Esophagus (tissue), 2 donors: ENCODE measurements at regions not wholly inside any gene's neighbourhood (a gene's known extent, or its start where the extent isn't known, plus 50 kb on each side); places are given as distances from the start of the nearest gene placed in this dataset.

Source experiments
- H3K27ac ChIP-seq, 2 donors: one replicate each; pipeline ENCODE4 v1.5.1; 2013; ENCODE audit warnings: low read depth in 2 of 2, mild to moderate bottlenecking in 2 of 2, inconsistent platforms in 1 of 2, low read length in 1 of 2, moderate library complexity in 1 of 2
- H3K27me3 ChIP-seq, 2 donors: one replicate each; pipeline ENCODE4 v1.6.1; 2013; ENCODE audit warnings: low read length in 2 of 2, control low read depth in 1 of 2, mild to moderate bottlenecking in 1 of 2; ENCODE audit not compliant: insufficient read depth in 2 of 2, control insufficient read depth in 1 of 2
- H3K36me3 ChIP-seq, 2 donors: one replicate each; pipeline ENCODE4 v1.6.1; 2013; ENCODE audit warnings: low read length in 1 of 2; ENCODE audit not compliant: control insufficient read depth in 2 of 2, insufficient read depth in 2 of 2
- H3K4me1 ChIP-seq, 2 donors: one replicate each; pipeline ENCODE4 v1.6.1; 2013; ENCODE audit warnings: low read length in 1 of 2; ENCODE audit not compliant: control insufficient read depth in 2 of 2, insufficient read depth in 2 of 2
- H3K4me3 ChIP-seq, 2 donors: one replicate each; pipeline ENCODE4 v1.5.1; 2013; ENCODE audit warnings: low read length in 2 of 2, mild to moderate bottlenecking in 2 of 2, low read depth in 1 of 2, moderate library complexity in 1 of 2
- H3K9me3 ChIP-seq, 2 donors: one replicate each; pipeline ENCODE4 v1.6.1; 2013; ENCODE audit warnings: mild to moderate bottlenecking in 2 of 2, low read depth in 1 of 2, low read length in 1 of 2, moderate library complexity in 1 of 2; ENCODE audit not compliant: control insufficient read depth in 2 of 2, insufficient read depth in 1 of 2
- whole genome bisulfite sequencing, 2 donors: extraction: QIAGEN DNeasy Blood & Tissue Kit; methylation state at CpG; one replicate each; pipeline ENCODE4 v1.1.7; 2013; 5-methylcytosine and 5-hydroxymethylcytosine counted together
- donor health status: healthy with polysubstance abuse.
- donor health status: Bipolar disorder and iron deficiency.

DNA sequence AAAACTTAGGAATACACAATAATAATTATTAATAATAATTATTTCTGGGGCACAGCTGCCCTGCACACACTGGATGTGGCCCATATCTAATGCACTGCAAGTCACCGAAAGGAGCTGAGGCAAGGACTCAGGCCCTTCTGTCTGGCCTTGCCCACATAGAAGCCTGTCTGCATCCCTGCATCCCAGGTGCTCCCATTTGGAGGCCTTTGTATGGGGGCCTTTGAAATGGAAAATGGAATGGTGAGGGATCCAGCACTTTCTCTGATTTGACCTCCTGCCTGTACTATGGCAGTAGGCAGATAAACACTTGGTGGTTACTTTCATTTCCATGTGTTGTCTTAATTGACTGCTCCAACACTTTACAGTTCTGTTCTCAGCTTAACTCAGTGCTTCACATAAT, 75.7 kb upstream of the PTCHD4 start:
- Histone ChIP-seq H3K27ac (no peak overlapping the region), H3K4me1 (no peaks in the 10 kb centered on the region), H3K9me3 (no peaks in the 10 kb centered on the region), H3K27me3 (no peaks in the 10 kb centered on the region), H3K36me3 (no peaks in the 10 kb centered on the region), H3K4me3 (no peak overlapping the region)
- WGBS, 2 donors: 94 to 96% methylated on average over 1 of the region's 1 CpG

DNA sequence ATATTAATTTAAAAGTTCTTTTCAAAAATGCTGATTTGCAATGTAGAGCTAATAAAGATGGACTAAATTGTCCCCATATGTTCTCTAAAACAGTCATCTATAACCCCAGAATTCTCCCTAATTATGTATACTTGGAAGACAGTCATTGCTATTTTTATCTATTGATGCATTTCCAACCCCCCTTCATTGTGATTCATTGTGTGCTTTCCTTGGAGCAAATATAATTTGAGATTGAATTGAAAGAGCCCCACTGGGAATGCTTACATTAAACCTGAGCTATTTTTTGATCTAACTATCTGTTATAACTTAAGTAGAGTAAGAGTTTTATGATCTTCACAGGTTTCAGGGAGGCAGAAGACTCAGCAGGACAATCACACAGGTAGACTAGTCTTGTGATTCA, 73.7 kb upstream of the PTCHD4 start:
- Histone ChIP-seq H3K4me3 (no peak overlapping the region), H3K4me1 (no peaks in the 10 kb centered on the region), H3K9me3 (no peaks in the 10 kb centered on the region), H3K27ac (no peak overlapping the region), H3K27me3 (no peaks in the 10 kb centered on the region), H3K36me3 (no peaks in the 10 kb centered on the region)

DNA sequence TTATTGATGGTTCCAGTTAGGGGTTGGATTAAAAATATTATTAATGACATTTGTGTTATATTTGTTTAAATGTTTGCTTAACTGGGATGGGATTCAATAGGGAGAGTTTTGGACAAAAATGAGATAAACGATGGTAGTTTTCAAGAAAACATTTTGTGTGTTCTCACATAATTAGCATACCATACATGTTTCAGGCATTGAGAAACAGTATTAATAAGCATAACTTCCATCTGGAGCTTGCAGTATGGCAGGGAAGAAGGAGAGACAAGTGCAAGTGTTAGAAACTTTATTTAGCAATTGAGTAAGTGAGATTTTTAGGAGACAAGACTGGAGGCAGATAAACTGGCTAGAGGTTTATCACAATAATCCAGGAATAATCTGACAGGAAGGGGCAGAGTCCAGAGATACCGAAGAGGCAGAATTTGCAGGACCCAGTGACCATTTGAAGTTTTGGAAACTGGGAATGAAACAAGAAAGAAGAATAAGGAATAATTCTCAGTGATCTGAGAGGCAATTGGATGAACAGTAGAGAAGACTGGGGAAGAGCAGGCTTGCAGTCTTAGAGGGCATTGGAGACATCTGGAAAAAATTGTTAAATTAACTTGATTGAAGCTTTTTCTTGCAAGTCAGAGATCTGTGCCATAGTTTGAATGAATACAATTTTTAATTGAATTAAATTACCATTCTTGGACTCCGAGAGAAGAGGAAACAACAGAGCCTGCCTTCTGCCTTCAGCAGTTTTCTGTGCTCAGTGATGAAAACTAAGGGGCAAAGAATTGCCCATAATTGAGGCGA, 73.0 kb upstream of the PTCHD4 start:
- Histone ChIP-seq H3K36me3 (no peaks in the 10 kb centered on the region), H3K9me3 (no peaks in the 10 kb centered on the region), H3K4me1 (no peaks in the 10 kb centered on the region), H3K4me3 (no peak overlapping the region), H3K27ac (no peak overlapping the region), H3K27me3 (no peaks in the 10 kb centered on the region)
- 69% methylated on average over 4 of the region's 4 CpGs for WGBS, 2 donors

DNA sequence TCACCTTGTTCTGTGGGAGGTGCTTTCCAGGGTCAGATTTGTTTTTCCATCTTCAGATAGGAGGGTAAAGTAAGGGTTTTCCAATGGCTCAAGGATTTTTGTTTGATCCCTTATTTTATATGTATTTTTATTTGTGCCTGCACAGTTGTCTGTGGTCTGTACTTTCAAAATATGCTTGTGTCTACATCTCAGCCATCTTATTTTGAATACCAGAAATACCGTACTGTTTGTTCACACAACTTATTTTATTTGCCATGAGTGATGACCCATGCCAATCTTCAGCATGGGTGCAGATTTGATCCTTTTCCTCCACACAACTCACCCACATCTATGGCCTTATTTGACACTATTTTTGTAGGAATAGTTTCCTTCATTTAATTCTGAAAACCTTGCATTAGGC, 72.2 kb upstream of the PTCHD4 start:
- 71 to 93% methylated on average over 1 of the region's 1 CpG for WGBS, 2 donors
- Histone ChIP-seq H3K27me3 (no peaks in the 10 kb centered on the region), H3K4me3 (no peak overlapping the region), H3K27ac (no peak overlapping the region), H3K4me1 (no peaks in the 10 kb centered on the region), H3K9me3 (no peaks in the 10 kb centered on the region), H3K36me3 (no peaks in the 10 kb centered on the region)

DNA sequence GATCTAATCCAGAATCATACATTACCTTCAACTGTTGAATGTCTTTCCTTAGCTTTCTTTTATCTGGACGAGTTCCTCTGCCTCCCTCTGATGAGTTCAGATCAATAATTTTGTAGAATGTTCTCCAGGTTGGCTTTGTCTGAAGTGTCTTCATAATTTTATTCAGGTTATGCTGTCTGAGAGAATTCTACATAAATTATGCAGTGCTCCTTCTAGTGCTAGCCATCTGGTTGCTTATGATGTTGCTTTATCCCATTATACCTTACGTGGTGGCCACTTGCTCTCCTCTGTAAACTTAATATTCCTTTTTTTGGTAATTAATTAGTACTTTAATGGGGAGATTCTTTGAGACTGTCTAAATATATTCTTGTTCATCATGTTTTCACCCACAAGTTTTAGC, 67.7 kb upstream of the PTCHD4 start:
- no peaks in the 10 kb centered on the region for H3K27me3 ChIP-seq
- WGBS, 2 donors: 78 to 90% methylated on average over 2 of the region's 2 CpGs

DNA sequence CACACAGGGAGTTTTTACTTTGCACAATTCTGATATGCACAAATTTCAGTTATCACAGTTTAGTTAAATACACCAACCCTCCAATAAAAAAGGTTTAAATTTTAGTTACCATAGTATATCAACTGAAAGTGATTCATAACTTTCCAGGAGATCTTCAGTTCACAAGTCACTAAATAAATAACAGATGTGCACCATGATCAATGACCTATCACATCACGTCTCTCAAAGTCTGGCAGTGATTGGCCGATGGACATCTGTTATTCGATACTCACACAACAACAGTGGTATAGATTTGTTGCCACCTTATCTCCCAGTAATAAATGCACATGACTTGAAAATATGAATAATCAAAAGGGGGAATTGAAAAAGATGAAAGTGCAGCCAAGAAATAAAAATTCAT, 66.8 kb upstream of the PTCHD4 start:
- H3K4me3 ChIP-seq: no peak overlapping the region
- no peaks in the 10 kb centered on the region for H3K27me3 ChIP-seq
- H3K9me3 ChIP-seq: no peaks in the 10 kb centered on the region
- no peaks in the 10 kb centered on the region for H3K36me3 ChIP-seq
- 76 to 84% methylated on average over 3 of the region's 3 CpGs for WGBS, 2 donors
- H3K4me1 ChIP-seq: no peaks in the 10 kb centered on the region
- no peak overlapping the region for H3K27ac ChIP-seq

More for the DNA sequence above, 67.7 kb upstream of the PTCHD4 start:
- no peak overlapping the region for H3K27ac ChIP-seq
- no peaks in the 10 kb centered on the region for H3K4me1 ChIP-seq
- no peaks in the 10 kb centered on the region for H3K36me3 ChIP-seq
- no peak overlapping the region for H3K4me3 ChIP-seq
- H3K9me3 ChIP-seq: no peaks in the 10 kb centered on the region

DNA sequence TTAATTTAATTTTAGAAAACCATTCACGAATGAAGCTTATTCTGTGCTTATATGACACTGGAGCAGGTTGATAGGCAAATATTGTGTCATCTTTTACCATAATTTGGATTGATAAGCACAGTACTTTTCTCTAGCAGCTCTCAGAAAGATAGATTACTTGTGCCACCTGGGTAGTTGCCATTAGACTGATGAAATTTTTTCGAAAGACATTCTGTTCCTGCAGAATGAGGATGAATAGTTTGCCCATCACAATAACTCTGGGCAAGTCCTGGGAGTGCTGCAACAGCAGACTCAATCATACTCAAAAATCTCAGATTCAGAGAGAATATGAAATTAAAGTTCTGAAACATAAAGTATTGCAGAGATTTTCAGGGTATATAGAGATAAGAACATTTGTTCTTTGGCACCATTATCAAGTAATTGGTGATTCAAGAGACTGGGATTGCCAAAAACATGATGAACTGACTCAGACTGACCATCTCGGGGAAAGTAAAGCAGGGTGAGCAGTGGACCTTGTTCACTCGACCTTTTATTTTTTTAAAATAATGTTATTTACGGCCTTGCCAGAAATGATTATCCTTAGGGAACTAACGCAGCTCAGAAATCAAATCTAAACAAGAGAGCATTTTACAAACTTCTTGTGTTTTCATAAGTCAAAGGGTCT, 65.8 kb upstream of the PTCHD4 start:
- Histone ChIP-seq H3K36me3 (no peaks in the 10 kb centered on the region), H3K27ac (no peak overlapping the region), H3K4me3 (no peak overlapping the region), H3K27me3 (no peaks in the 10 kb centered on the region), H3K4me1 (no peaks in the 10 kb centered on the region), H3K9me3 (no peaks in the 10 kb centered on the region)
- WGBS, 2 donors: 65 to 71% methylated on average over 6 of the region's 6 CpGs

DNA sequence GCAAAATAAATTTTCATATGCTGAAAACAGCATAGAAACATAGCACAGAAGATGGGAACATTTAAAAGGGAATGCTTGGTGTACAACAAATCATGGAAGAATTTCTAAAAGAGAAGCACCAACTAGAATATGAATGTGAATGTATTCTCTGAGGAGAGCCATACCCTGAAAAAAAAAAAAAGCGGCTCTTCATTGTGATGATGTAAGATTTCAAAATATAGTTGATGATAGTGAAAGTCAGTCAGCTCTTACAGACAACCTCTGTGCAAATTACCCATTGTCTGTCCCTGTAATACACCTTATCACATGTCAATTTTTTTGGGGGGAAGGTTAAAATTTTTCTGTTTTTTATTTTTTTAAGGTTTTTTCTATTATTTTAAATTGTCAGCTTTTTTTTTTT, 58.6 kb upstream of the PTCHD4 start:
- no peaks in the 10 kb centered on the region for H3K4me1 ChIP-seq
- no peak overlapping the region for H3K4me3 ChIP-seq
- H3K36me3 ChIP-seq: no peaks in the 10 kb centered on the region
- H3K27ac ChIP-seq: no peak overlapping the region
- no peaks in the 10 kb centered on the region for H3K27me3 ChIP-seq
- 95 to 100% methylated on average over 1 of the region's 1 CpG for WGBS, 2 donors
- no peaks in the 10 kb centered on the region for H3K9me3 ChIP-seq
